ENCODE measurements at regions not wholly inside any gene's neighbourhood (a gene's known extent, or its start where the extent isn't known, plus 50 kb on each side); places are given as distances from the start of the nearest gene placed in this dataset.

- no peak for DNase-seq
Observed at GRCh38 chr3:158974904-158975303, 173.1 kb downstream of the MFSD1 start.

GRCh38 chr3:158976966-158977365 lies 175.1 kb downstream of the MFSD1 start:
- no peak for DNase-seq

GRCh38 chr3:158977497-158977896 lies 175.6 kb downstream of the MFSD1 start:
- no peak for DNase-seq

GRCh38 chr3:158983216-158984099 lies 181.6 kb downstream of the MFSD1 start:
- no peak for DNase-seq

GRCh38 chr3:158991146-158991705 lies 189.4 kb downstream of the MFSD1 start:
- no peak for DNase-seq

- DNase-seq: no peak
Observed at GRCh38 chr3:158992463-158992862, 190.6 kb downstream of the MFSD1 start.

- no peak for DNase-seq
Observed at GRCh38 chr3:158994386-158994785, 192.5 kb downstream of the MFSD1 start.

- no peak for DNase-seq
Observed at GRCh38 chr3:159001711-159002110, 199.9 kb downstream of the MFSD1 start.

- no peak for DNase-seq
Observed at GRCh38 chr3:159005137-159005536, 203.3 kb downstream of the MFSD1 start.

- DNase-seq: no peak
Observed at GRCh38 chr3:159007331-159007730, 205.5 kb downstream of the MFSD1 start.

- no peak for DNase-seq
Observed at GRCh38 chr3:159008401-159008800, 206.5 kb downstream of the MFSD1 start.

- DNase-seq: no peak
Observed at GRCh38 chr3:159018341-159018740, 216.5 kb downstream of the MFSD1 start.

- DNase-seq: no peak
Observed at GRCh38 chr3:159025733-159026132, 223.9 kb downstream of the MFSD1 start.

GRCh38 chr3:159026510-159026909 lies 224.7 kb downstream of the MFSD1 start:
- no peak for DNase-seq

- no peak for DNase-seq
Observed at GRCh38 chr3:159028706-159029105, 226.9 kb downstream of the MFSD1 start.

GRCh38 chr3:159029306-159030026 lies 227.6 kb downstream of the MFSD1 start:
- no peak for DNase-seq

- DNase-seq: no peak
Observed at GRCh38 chr3:159030138-159030670, 228.3 kb downstream of the MFSD1 start.

- DNase-seq: no peak
Observed at GRCh38 chr3:159030886-159031679, 229.2 kb downstream of the MFSD1 start.

GRCh38 chr3:159032311-159032710 lies 230.5 kb downstream of the MFSD1 start:
- DNase-seq: no peak

- DNase-seq: no peak
Observed at GRCh38 chr3:159038405-159038804, 236.6 kb downstream of the MFSD1 start.

- DNase-seq: no peak
Observed at GRCh38 chr3:159039286-159039685, 237.4 kb downstream of the MFSD1 start.

GRCh38 chr3:159045279-159045885 lies 243.5 kb downstream of the MFSD1 start:
- no peak for DNase-seq
